Left ventricle myocardium inferior (tissue), 1 donor: ENCODE measurements at regions not wholly inside any gene's neighbourhood (a gene's known extent, or its start where the extent isn't known, plus 50 kb on each side); places are given as distances from the start of the nearest gene placed in this dataset.
A peak's percentile ranks its signal among the peaks of the same experiment; 100 is the strongest.

Experiments
- DNase-seq: peaks from one replicate; pipeline ENCODE4 v3.0.0-alpha.2; 2020
- H3K27ac ChIP-seq: fragments of 200-600 bp; replicated peaks from 2 replicates; pipeline ENCODE4 v1.8.0; 2021
- H3K27me3 ChIP-seq: fragments of 200-600 bp; 2 replicates; pipeline ENCODE4 v1.8.0; 2021; ENCODE audit warnings: low read depth
- H3K36me3 ChIP-seq: fragments of 200-600 bp; 2 replicates; pipeline ENCODE4 v1.8.0; 2021
- H3K4me1 ChIP-seq: fragments of 200-600 bp; 2 replicates; pipeline ENCODE4 v1.8.0; 2021
- H3K4me3 ChIP-seq: fragments of 200-600 bp; 2 replicates; pipeline ENCODE4 v1.8.0; 2021; ENCODE audit warnings: mild to moderate bottlenecking, moderate library complexity
- H3K9me3 ChIP-seq: fragments of 200-600 bp; replicated peaks from 2 replicates; pipeline ENCODE4 v1.8.0; 2021
- intact Hi-C: fragments of 100-400 bp; cut with micrococcal nuclease; formaldehyde crosslinking; loops from one replicate; pipeline ENCODE4 v1.11.0; 2022
- TF ChIP-seq, protein P1 (sequence below): fragments of 200-600 bp; IDR thresholded peaks from 2 replicates; pipeline ENCODE4 v1.8.0; 2021; ENCODE audit warnings: antibody characterized with exemption, mild to moderate bottlenecking, borderline replicate concordance
- donor health status: DM: no; HTN: yes; CAD: no; lungs with severe emphysema.

DNA sequence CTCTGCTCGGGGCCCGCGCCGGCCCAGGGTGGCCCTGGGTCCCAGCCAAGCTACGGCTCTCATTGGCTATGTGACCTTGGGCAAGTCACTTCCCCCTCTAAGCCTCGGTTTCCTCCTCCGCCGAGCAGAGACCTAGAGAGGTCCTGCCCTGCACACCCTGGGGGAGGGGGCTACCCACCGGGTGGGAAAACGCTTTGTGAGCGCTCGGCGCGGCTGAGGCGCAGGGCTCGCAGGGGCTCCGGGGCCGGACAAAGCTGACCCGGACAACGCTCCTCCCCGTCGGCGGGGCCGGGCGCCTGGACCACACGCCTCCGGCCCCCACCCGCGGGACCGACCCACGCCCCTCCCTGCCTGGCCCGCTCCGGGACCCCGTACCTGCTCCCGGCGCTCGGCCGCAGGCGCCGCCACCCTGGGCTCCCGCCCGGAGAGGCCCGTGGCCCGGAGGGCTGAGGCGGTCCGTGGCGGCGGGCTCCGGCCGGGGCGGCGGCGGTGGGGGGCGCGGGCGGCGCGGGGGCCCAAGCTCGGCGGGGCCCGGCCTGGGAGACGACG lies 85.7 kb upstream of the MELK start:
- H3K27me3 ChIP-seq, result no peaks in the 10 kb centered on the region
- intact Hi-C loops, result no loop called here
- H3K4me3 ChIP-seq, result peak overlapping the region; percentile 90
- TF ChIP-seq, protein P1, sequence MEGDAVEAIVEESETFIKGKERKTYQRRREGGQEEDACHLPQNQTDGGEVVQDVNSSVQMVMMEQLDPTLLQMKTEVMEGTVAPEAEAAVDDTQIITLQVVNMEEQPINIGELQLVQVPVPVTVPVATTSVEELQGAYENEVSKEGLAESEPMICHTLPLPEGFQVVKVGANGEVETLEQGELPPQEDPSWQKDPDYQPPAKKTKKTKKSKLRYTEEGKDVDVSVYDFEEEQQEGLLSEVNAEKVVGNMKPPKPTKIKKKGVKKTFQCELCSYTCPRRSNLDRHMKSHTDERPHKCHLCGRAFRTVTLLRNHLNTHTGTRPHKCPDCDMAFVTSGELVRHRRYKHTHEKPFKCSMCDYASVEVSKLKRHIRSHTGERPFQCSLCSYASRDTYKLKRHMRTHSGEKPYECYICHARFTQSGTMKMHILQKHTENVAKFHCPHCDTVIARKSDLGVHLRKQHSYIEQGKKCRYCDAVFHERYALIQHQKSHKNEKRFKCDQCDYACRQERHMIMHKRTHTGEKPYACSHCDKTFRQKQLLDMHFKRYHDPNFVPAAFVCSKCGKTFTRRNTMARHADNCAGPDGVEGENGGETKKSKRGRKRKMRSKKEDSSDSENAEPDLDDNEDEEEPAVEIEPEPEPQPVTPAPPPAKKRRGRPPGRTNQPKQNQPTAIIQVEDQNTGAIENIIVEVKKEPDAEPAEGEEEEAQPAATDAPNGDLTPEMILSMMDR, result no peak
- no peaks in the 10 kb centered on the region for H3K9me3 ChIP-seq
- no peaks in the 10 kb centered on the region for H3K36me3 ChIP-seq
- peaks cover 46% of the 10 kb centered on the region for H3K4me1 ChIP-seq
- DNase-seq, result peak; percentile 58
- peak overlapping the region; percentile 96 for H3K27ac ChIP-seq

DNA sequence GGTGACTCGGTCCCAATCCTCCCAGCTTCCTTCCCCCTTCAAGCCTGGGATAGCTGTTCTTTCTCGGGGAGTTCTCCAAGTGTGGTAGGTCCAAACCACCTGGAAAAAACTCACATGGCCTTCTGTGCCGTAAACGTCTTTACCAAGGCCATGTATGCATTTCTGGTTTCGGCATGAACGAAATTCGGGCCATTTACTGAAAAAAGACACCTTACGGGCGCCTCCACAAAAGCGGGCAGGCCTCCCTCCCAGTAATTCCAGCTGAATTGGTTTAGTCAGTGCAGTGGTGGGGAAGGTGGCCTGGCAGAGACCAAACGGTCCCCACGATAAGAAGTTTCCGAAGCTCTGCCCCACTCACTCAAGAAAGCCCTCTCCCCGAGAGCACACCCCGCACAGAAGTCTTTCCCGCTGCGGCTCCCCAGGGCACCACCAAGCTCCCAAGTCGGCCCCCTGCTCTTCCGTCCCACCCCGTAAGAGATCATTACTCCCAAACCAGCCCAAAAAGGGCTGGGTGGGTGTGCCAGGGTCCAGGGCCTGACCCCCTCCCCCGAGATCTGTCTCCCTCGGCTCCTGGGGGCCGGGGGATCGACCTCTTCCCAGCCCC lies 86.3 kb upstream of the MELK start:
- Histone ChIP-seq H3K36me3 (no peaks in the 10 kb centered on the region), H3K4me1 (peaks cover 51% of the 10 kb centered on the region), H3K4me3 (peak overlapping the region; percentile 90), H3K27me3 (no peaks in the 10 kb centered on the region), H3K27ac (peak overlapping the region; percentile 96), H3K9me3 (no peaks in the 10 kb centered on the region)
- intact Hi-C loops, result no loop called here
- TF ChIP-seq, protein P1, result no peak
- DNase-seq, result no peak

DNA sequence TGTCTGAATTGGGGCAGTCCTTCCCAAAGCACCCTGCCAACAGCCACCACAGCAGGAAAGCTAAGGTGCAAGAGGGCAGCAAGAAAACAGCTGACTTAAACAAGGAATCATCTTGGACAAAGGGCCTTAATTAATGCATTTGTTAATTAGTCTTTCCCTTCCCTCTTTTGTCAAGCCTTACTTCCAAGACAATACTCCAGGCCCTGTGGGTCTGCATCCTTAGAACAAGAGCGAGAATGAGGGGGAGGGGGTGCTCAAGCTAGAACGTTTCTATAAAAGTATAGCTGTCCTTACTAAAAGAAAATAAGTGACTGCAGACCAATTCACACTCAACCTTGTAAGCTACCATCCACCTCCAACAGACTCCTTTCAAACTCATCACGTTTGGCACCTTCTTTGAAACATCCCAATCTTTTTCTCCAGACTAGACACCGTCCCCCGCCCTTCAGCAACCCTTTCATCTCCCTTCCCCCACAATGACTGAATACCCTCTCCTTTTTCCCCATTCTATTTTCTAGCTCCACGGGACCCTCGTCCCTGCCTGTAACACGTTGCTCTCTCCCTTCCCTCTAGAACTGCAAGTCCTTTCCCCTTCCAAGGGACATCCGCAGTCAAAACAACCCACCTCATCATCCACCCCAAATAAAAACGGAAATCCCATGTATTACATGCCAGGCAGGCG lies 85.7 kb upstream of the RNF38 start:
- Histone ChIP-seq H3K27ac (peak overlapping the region; percentile 96), H3K27me3 (no peaks in the 10 kb centered on the region), H3K36me3 (no peaks in the 10 kb centered on the region), H3K4me3 (peak overlapping the region; percentile 90), H3K4me1 (peaks cover 54% of the 10 kb centered on the region), H3K9me3 (no peaks in the 10 kb centered on the region)
- TF ChIP-seq, protein P1, result no peak
- DNase-seq, result no peak
- intact Hi-C loops, result no loop called here

DNA sequence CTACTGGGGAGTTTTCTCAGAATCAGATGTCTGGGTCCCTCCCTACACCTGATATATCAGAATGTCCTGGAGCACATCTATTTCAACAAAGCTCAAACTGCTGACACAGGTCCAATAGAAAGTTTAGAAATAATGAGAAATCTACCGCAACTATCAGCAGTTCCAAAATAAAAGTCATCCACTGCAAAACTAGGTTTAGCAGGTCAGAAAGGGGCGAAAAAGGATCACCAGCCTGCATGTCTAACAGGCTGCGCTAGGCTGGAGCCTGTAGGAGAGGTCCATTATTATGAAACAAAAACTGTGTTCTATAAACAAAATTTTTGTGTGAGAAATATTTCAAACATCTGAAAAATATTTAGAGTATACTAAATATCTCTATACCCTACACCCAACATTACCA lies 84.1 kb upstream of the RNF38 start:
- no peak for DNase-seq
- Histone ChIP-seq H3K9me3 (no peaks in the 10 kb centered on the region), H3K36me3 (no peaks in the 10 kb centered on the region), H3K27me3 (no peaks in the 10 kb centered on the region), H3K4me3 (no peak overlapping the region), H3K27ac (no peak overlapping the region), H3K4me1 (peaks cover 59% of the 10 kb centered on the region)
- TF ChIP-seq, protein P1, result no peak
- intact Hi-C loops, result no loop called here

DNA sequence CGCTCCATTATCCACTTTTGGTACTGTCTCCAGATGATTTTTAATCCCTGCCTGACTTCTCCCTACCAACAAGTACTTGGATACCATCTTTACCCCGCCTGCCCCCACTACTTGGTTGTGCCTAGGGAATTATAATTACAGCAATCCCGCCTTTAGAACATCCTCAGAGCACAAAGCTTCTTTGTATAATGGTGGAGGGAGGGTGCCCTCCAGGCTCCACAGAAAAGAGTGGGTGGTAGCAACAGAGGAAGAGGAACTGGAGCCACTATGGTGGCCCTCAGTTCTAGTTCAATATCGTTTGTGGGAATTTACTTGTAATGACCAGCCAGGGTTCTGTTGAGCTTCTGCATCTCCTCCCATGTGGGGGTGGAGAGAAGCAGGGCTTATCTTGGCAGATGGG lies 79.0 kb upstream of the RNF38 start:
- Histone ChIP-seq H3K4me3 (no peak overlapping the region), H3K36me3 (no peaks in the 10 kb centered on the region), H3K9me3 (no peaks in the 10 kb centered on the region), H3K27me3 (no peaks in the 10 kb centered on the region), H3K4me1 (peaks cover 28% of the 10 kb centered on the region), H3K27ac (peak overlapping the region; percentile 7)
- intact Hi-C loops, result no loop called here
- DNase-seq, result no peak
- TF ChIP-seq, protein P1, result no peak
